ENCODE measurements at regions not wholly inside any gene's neighbourhood (a gene's known extent, or its start where the extent isn't known, plus 50 kb on each side); places are given as distances from the start of the nearest gene placed in this dataset.

DNA sequence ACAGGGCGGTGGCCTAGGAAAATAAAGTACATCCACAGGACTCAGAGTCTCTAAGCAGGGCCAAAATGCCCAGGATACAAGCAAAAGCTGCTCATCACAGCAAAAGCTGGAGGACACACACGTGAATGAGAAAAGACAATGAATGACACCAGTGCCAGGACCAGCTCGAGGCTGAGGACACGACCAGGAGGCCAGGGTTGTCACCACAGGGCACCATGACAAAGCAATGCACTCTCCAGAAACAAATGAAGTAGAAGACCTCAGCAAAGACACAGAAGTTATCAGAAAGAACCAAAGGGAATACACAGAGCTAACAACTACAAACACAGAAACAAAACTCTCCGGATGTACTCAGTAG is 92.1 kb downstream of the FOXL3 start:
- DNase-seq = no peak

DNA sequence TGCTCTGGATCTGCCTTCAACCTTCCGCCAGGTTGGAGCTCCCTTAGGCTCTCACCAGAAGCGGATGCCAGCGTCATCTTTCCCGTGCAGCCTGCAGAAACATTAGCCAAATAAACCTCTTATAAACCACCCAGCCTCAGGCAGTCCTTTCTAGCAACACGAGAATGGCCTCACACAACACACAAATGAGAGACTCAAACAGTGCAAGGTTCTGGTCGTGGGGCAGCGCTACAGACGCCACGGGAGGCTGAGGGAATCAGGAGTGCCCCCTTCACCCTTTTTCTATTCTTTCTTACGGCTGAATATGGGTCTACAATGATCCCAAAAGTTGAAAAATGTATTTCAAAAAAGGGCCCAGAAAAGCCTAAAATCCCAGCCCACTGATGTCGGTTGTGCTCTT is 96.4 kb downstream of the FOXL3 start:
- no peak for DNase-seq

- no peak for DNase-seq
Measured at GRCh38 chr7:387132-388022, 97.4 kb downstream of the FOXL3 start.

DNA sequence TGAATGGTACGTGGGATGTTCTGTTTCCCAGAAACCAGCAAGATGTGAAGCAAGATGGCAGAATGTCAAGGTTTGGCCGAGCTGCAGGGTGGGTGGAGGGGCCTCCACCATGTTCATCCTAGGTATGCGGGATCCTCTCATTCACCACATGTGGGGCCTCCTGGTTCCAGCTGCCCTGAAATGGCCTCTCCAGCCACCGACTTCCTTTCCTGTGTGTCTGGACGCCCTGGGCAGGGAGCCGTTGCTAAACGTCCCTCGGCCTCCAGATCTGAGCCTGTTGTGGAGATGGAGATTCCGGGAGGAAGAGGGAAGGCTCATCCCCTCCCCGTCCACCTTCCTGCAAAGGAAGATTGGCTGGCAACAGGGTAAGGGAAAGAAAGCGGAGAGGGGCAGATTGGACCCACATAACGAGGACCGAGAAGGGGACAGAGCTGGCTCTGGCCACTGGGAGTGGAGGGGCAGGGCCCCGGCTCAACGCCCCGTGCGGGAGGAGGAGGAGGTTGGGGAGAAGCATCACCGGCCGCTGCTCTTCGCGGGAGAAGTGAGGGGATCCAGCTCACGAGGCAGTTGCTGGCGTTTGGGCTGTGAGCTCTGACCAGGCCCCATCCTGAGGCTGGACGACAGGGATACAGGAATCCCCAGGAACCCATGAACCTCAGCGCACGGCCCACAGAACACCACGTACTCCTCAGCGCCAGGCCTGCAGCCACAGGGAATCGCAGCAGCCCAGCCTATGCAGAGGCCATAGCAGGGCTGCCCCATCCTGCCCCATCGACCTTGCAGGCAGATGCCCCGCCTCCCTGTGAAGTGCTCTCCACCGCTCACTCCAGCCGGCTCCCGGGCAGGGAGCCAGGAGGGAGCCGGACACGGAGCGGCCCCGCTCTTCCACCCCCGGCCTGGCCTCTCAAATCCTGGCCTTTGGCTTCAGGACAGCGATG is 98.3 kb downstream of the FOXL3 start:
- DNase-seq = no peak

DNA sequence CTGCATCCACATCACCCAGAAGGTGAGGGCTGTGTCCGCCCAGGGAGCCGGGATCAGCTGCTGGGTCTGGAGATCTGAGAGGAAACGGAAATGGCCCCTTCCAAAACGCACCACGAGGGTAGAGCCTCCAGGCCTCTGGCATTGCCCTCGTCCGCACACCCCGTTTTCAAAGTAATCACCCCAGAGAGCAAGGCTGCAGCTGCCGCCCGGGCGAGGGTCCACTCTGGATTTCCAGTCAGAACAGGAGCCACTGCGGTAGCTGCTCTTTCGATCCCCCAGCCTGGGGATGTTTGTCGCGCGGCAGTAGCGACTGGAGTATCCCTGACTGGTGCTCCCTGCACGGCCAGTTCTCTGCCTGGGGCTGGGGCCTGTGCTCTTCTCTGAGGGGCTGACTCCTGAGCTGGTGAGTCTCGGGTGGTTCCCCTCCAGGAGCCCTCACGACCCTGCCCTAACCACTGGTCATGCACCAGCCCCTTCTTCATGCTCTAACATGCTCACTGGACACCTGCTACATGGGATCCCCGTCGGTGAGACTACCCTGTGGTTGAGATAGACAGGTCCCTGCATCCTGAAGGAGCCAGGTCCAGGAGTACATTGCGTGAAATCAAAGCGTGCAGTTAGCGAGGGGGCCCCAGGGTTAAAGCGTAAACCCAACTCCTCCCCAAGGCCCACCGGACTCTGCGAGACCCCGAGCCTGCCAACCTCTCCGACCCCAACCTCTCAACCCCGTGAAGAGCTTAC is 99.2 kb downstream of the FOXL3 start:
- DNase-seq = no peak

- DNase-seq = no peak
Measured at GRCh38 chr7:389911-390601, 100.1 kb downstream of the FOXL3 start.

DNA sequence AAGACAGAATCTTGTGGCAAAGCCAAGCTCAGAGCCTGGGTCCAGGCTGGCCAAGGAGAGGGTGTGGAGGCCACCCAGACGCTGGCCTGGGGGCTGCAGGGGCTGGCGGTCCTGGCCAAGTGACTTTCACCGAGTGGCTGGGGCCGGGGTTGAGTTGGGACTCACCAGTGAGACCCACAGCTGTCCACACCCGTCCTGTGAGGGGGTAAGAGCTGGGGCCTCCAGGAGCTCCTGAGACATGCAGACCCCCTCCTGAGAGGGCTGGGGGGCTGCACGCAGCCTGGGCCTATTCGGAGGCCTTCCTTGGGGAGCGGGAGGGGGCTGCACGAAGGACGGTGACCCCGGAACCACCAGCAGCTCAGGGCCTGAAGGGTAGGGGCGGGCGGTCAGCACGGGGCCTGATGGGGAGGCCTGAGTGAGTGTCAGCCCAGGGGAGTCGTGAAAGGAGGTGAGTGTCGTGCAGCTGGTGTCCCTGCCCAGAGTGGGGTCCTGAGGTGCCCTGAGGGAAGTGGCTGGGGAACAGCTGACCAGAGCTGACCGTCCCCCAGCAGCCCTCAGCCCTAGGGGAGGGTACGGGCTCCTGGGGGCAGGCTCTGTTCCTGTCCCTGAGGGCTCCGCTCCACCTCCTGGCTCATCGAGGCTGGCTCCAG is 100.9 kb downstream of the FOXL3 start:
- no peak for DNase-seq

- no peak for DNase-seq
Measured at GRCh38 chr7:391411-391951, 101.5 kb downstream of the FOXL3 start.

- no peak for DNase-seq
Measured at GRCh38 chr7:391961-392524, 102.1 kb downstream of the FOXL3 start.

DNA sequence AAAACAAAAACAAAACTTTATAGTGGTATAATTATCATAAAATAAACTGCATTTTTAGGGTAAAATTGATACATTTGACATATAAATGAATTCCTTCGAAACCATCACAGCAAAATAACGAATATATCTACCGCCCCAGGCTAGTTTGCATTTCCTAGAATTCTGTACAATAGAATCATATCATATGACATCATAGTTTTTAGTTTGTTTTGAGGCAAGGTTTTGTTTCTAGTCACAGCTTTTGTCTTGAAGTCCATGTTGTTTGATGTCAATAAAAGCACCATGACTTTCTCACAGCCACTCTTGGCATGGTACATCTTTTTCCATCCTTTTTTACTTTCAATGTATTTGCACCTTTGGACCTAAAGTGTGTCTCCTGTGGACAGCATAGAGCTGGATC is 102.9 kb downstream of the FOXL3 start:
- no peak for DNase-seq

GRCh38 chr7:395643-396042 is 105.7 kb downstream of the FOXL3 start:
- no peak for DNase-seq

DNA sequence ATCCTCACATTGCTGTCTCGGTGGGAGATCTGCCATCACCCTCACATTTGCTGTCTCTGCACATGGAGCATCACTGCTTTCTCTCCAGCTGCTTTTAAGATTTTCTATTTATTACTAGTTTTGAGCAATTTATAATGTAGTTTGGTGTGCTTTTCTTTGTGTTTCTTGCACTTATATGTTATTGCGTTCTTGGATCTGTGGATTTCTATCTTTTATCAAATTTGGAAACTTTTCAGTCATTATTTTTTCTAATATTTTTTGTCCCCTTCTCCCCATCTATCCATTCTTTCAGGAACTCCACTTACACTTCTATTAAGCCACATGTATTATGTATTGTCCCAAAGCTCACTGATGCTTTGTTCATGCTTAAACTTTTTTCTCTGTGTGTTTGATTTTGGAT is 108.9 kb downstream of the FOXL3 start:
- no peak for DNase-seq

DNA sequence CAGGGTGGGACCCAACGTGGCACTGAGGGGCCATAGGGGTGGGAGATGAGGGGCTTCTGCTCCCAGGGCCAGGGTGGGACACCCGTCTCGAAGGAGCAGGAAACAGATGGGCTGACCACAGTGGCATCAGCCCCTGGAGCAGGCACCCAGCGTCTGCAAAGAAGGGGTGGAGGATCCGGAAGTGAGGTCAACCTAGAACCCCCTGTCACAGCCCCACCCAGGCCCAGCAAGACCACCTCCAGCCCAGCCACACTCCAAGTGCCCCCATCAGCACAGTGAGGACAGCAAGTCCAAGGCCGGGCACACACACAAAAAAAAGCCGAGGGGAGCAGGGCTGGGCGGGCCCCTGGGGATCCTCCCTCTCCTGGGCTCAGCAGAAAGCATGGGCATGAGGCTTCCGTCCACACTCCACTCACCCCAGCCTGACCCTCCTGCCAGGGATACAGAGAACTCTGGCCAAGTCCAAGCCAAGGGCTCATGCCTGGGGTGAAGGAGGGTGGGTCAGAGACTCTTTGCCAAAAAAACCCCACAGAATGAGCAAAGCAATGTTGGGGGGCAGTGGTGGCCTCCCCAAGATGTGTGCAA is 111.0 kb downstream of the FOXL3 start:
- DNase-seq = no peak

DNA sequence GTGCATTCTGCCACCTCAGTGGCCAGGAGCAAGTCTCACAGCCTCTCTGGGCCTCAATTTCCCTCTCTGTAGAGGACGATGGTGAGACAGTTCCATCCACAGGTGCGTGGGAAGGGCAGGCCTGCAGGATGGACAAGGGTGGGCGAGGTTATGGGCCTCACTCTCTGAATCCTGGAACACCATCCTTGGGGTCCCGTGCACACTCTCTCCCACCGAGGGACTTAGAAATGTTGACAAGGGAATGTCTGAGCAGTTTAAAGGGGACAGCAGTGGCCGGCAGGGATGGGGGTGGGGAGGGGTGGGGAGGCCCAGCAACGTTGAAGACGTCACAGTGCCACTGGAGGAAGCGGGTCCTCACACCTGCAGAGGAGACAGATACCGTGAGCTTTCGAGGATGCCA is 111.5 kb downstream of the FOXL3 start:
- no peak for DNase-seq

DNA sequence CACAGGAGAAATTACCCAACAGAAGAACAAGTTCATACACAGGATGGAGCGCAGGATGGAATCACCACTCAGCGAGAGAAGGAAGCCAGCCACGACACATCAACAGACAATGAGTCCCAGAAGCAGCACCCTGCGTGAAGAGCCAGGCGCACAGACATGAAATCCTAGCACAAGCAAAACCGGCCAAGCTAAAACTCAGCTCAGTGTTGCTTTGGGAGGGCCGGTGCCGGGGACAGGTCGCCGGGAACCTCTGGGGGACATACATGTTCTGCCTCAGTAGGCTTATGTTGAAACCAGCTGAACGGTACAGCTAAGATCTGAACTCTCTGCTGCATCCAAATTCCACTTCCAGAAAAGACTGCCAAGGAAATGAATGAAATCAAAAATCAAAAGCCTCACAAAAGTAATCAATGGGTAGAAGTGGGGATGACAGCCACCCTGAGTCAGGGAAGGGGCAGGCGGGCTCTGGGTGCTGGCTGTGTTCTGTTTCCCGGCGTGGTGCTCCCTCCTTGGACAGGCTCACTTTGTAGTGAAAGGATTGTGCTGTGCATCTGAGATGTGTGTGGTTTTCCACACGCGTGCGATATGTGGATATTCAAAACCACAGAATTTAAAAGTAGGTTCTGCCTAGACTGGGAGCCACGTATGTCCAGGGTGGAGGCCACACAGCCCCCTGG is 114.7 kb downstream of the PDGFA start:
- DNase-seq = no peak

- DNase-seq = no peak
Measured at GRCh38 chr7:405489-406211, 114.0 kb downstream of the PDGFA start.

GRCh38 chr7:407721-408539 is 111.7 kb downstream of the PDGFA start:
- no peak for DNase-seq

All from muscle of arm (tissue), 1 donor.